Keratinocyte (primary cell): ENCODE measurements at regions not wholly inside any gene's neighbourhood (a gene's known extent, or its start where the extent isn't known, plus 50 kb on each side); places are given as distances from the start of the nearest gene placed in this dataset.

Experiments used
- DNase-seq: peaks from one replicate; pipeline ENCODE4 v3.0.0-alpha.2; 2011; ENCODE audit warnings: low read depth, missing footprints, low spot score
- FAIRE-seq: peaks from 2 replicates; lab custom pipeline; 2011; peaks lifted over from hg19 to GRCh38; lab: Jason Lieb, UNC
- H2AFZ ChIP-seq: 2 replicates; pipeline ENCODE4 v1.6.0; 2012; ENCODE audit warnings: low read length, control low read depth, inconsistent platforms; ENCODE audit not compliant: control insufficient read depth
- H3K27ac ChIP-seq: 2 replicates; pipeline ENCODE4 v1.5.1; 2011; ENCODE audit warnings: low read length; ENCODE audit not compliant: control insufficient read depth, insufficient read depth
- H3K27me3 ChIP-seq: 3 replicates; pipeline ENCODE4 v1.6.0; 2011; ENCODE audit warnings: low read length; ENCODE audit not compliant: control insufficient read depth, insufficient read depth; ENCODE audit errors: extremely low read depth
- H3K36me3 ChIP-seq, 2 experiments: 2 replicates in 1 of 2; 3 replicates in 1 of 2; pipeline ENCODE4 v1.5.1; 2011; ENCODE audit warnings: low read length in 2 of 2, mild to moderate bottlenecking in 1 of 2; ENCODE audit not compliant: control insufficient read depth in 2 of 2, insufficient read depth in 2 of 2; ENCODE audit errors: extremely low read depth in 1 of 2
- H3K4me1 ChIP-seq: 3 replicates; pipeline ENCODE4 v1.5.1; 2011; ENCODE audit warnings: low read length; ENCODE audit not compliant: control insufficient read depth, insufficient read depth; ENCODE audit errors: extremely low read depth
- H3K4me2 ChIP-seq: 3 replicates; pipeline ENCODE4 v1.6.0; 2011; ENCODE audit warnings: low read depth, low read length; ENCODE audit not compliant: control insufficient read depth, insufficient read depth; ENCODE audit errors: extremely low read depth
- H3K4me3 ChIP-seq, 3 experiments: fragments of 200-600 bp in 1 of 3; sonication (generic) in 1 of 3; 2 replicates in 2 of 3; 3 replicates in 1 of 3; pipeline ENCODE4 v1.5.1; 2011 to 2016; ENCODE audit warnings: low read length in 3 of 3, mild to moderate bottlenecking in 3 of 3, control low read depth in 2 of 3, inconsistent platforms in 1 of 3, low read depth in 1 of 3, mixed read lengths in 1 of 3, mixed run types in 1 of 3, moderate library complexity in 1 of 3; ENCODE audit not compliant: control insufficient read depth in 2 of 3, insufficient read depth in 2 of 3; ENCODE audit errors: extremely low read depth in 1 of 3
- H3K79me2 ChIP-seq: 2 replicates; pipeline ENCODE4 v1.6.0; 2012; ENCODE audit warnings: low read length; ENCODE audit not compliant: control insufficient read depth, insufficient read depth
- H3K9ac ChIP-seq: 3 replicates; pipeline ENCODE4 v1.6.0; 2011; ENCODE audit warnings: low read length; ENCODE audit not compliant: control insufficient read depth, insufficient read depth; ENCODE audit errors: extremely low read depth
- H3K9me1 ChIP-seq: 3 replicates; pipeline ENCODE4 v1.6.0; 2011; ENCODE audit warnings: low read length; ENCODE audit not compliant: control insufficient read depth, insufficient read depth; ENCODE audit errors: extremely low read depth
- H3K9me3 ChIP-seq: 2 replicates; pipeline ENCODE4 v1.5.1; 2012; ENCODE audit warnings: low read depth, low read length; ENCODE audit not compliant: control insufficient read depth
- H4K20me1 ChIP-seq: 3 replicates; pipeline ENCODE4 v1.6.0; 2011; ENCODE audit warnings: low read length; ENCODE audit not compliant: control insufficient read depth, insufficient read depth; ENCODE audit errors: extremely low read depth
- EZH2 ChIP-seq: IDR thresholded peaks from one replicate; pipeline ENCODE4 v1.6.1; 2012; ENCODE audit warnings: inconsistent platforms, mild to moderate bottlenecking, low read length, moderate library complexity
- dilution Hi-C: fragments of 300-500 bp; cut with MboI; formaldehyde crosslinking; loops from one replicate; pipeline ENCODE4 v1.7.0; 2020; ENCODE audit warnings: low sequenced_read_pairs; ENCODE audit not compliant: extremely low pct_ligation_motif_present
- TF ChIP-seq, protein P1 (sequence below), 3 experiments: IDR thresholded peaks in 1 of 3; conservative IDR thresholded peaks in 1 of 3; optimal IDR thresholded peaks in 1 of 3; 2 replicates in 2 of 3; 3 replicates in 1 of 3; pipeline versions ENCODE3 to v1.5.1; 2011; ENCODE audit warnings: low read length in 3 of 3, mild to moderate bottlenecking in 3 of 3, moderate library complexity in 2 of 3, control low read depth in 1 of 3, inconsistent platforms in 1 of 3; ENCODE audit not compliant: insufficient read depth in 2 of 3; ENCODE audit errors: extremely low read depth in 1 of 3

DNA sequence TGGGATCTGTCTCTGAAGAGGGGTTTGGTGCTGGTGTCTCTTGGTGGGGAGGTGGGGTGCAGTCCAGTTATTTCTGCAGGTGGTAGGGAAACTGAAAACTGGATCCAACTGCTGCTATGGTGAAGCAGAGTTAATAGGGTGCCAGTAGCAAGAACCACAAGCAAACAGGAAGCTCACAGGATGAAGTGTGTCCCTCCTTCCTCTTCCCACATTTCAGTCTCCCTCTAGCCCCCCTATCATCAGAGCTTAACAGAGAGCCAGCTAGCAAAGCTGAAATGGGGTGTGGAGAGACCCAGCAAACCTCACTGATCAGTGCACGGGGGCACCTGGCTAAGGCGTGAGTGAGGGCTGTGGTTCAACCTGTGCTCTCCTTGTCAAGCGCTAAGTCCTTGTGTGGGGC, 69.1 kb upstream of the C12orf71 start:
- no peaks in the 10 kb centered on the region for H3K9me3 ChIP-seq
- H3K4me1 ChIP-seq, result peaks cover 6% of the 10 kb centered on the region
- H3K4me2 ChIP-seq, result no peak overlapping the region
- no peaks in the 10 kb centered on the region for H3K79me2 ChIP-seq
- TF ChIP-seq, protein P1, sequence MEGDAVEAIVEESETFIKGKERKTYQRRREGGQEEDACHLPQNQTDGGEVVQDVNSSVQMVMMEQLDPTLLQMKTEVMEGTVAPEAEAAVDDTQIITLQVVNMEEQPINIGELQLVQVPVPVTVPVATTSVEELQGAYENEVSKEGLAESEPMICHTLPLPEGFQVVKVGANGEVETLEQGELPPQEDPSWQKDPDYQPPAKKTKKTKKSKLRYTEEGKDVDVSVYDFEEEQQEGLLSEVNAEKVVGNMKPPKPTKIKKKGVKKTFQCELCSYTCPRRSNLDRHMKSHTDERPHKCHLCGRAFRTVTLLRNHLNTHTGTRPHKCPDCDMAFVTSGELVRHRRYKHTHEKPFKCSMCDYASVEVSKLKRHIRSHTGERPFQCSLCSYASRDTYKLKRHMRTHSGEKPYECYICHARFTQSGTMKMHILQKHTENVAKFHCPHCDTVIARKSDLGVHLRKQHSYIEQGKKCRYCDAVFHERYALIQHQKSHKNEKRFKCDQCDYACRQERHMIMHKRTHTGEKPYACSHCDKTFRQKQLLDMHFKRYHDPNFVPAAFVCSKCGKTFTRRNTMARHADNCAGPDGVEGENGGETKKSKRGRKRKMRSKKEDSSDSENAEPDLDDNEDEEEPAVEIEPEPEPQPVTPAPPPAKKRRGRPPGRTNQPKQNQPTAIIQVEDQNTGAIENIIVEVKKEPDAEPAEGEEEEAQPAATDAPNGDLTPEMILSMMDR (optimal IDR thresholded peaks at IDR 0.05 in 1 of 3, IDR thresholded peaks at IDR 0.05 in 1 of 3, conservative IDR thresholded peaks at IDR 0.05 in 1 of 3; ENCODE audit: extremely low read depth in 1 of 3, insufficient read depth in 2 of 3, low read length in 3 of 3), result no peak
- TF ChIP-seq EZH2, result no peak
- no peaks in the 10 kb centered on the region for H3K9me1 ChIP-seq
- no peak overlapping the region for H3K4me3 ChIP-seq
- H4K20me1 ChIP-seq, result no peaks in the 10 kb centered on the region
- H3K9ac ChIP-seq, result no peak overlapping the region
- H2AFZ ChIP-seq, result no peak overlapping the region
- H3K36me3 ChIP-seq, result no peaks in the 10 kb centered on the region
- no peak overlapping the region for H3K27ac ChIP-seq
- dilution Hi-C loops, result no loop called here
- H3K27me3 ChIP-seq, result no peaks in the 10 kb centered on the region
- FAIRE-seq, result no peak
- DNase-seq, result no peak

DNA sequence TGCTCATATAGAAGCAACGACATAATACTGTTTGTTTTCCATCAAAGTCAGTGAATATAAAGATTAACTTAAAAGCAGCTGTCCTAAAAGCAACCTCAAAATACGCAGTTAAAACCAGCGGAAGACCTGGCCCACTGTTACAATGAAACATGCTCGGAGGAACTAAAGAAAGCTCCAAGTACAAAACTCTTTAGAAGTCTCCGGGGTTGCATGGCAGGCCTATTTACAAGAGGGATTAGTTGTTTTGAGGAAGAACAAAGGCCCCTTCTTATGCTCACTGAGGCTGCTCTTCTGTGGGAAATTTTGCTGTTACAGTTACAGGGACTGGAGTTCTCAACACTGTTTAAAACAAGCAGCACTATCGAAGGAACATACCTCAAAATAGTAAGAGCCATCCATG, 75.9 kb upstream of the C12orf71 start:
- Histone ChIP-seq H3K27ac (no peak overlapping the region), H2AFZ (no peak overlapping the region), H3K27me3 (no peaks in the 10 kb centered on the region), H3K4me1 (no peaks in the 10 kb centered on the region), H3K9me3 (no peaks in the 10 kb centered on the region), H3K4me3 (no peak overlapping the region), H3K9me1 (no peaks in the 10 kb centered on the region), H3K4me2 (no peak overlapping the region), H3K36me3 (no peaks in the 10 kb centered on the region), H3K9ac (no peak overlapping the region), H4K20me1 (no peaks in the 10 kb centered on the region), H3K79me2 (no peaks in the 10 kb centered on the region)
- DNase-seq (no peak), FAIRE-seq (no peak)
- dilution Hi-C loops, result no loop called here
- TF ChIP-seq, protein P1 (optimal IDR thresholded peaks at IDR 0.05 in 1 of 3, IDR thresholded peaks at IDR 0.05 in 1 of 3, conservative IDR thresholded peaks at IDR 0.05 in 1 of 3; ENCODE audit: extremely low read depth in 1 of 3, insufficient read depth in 2 of 3, low read length in 3 of 3), result no peak
- TF ChIP-seq EZH2, result no peak
